Kidney (tissue), 13 donors: ENCODE measurements at regions not wholly inside any gene's neighbourhood (a gene's known extent, or its start where the extent isn't known, plus 50 kb on each side); places are given as distances from the start of the nearest gene placed in this dataset.

Experiments
- DNase-seq, 5 donors: peaks; one replicate each; pipeline ENCODE4 v3.0.0-alpha.2; 2013 to 2020
- FAIRE-seq: peaks from 2 replicates; lab custom pipeline; 2012; peaks lifted over from hg19 to GRCh38; lab: Jason Lieb, UNC
- H3K27ac ChIP-seq, 2 donors: one replicate each; pipeline ENCODE4 v1.7.0; 2013; ENCODE audit warnings: low read depth in 2 of 2, low read length in 2 of 2, inconsistent platforms in 1 of 2
- H3K27me3 ChIP-seq: one replicate; pipeline ENCODE4 v1.7.1; 2013; ENCODE audit warnings: low read length, inconsistent platforms; ENCODE audit not compliant: control insufficient read depth, insufficient read depth
- H3K36me3 ChIP-seq, 3 donors: one replicate each; pipeline versions ENCODE4 v1.7.0 to v1.7.1; 2013; ENCODE audit warnings: low read length in 3 of 3, control low read depth in 1 of 3, inconsistent platforms in 1 of 3; ENCODE audit not compliant: insufficient read depth in 3 of 3, control insufficient read depth in 2 of 3
- H3K4me1 ChIP-seq, 3 donors: one replicate each; pipeline versions ENCODE4 v1.7.0 to v1.7.1; 2013; ENCODE audit warnings: low read length in 3 of 3, inconsistent platforms in 1 of 3, low read depth in 1 of 3; ENCODE audit not compliant: control insufficient read depth in 2 of 3, insufficient read depth in 2 of 3
- H3K4me3 ChIP-seq, 3 donors: one replicate each; pipeline versions ENCODE4 v1.7.0 to v1.8.1; 2013; ENCODE audit warnings: low read length in 3 of 3, control low read depth in 1 of 3, inconsistent platforms in 1 of 3
- H3K9ac ChIP-seq, 3 donors: one replicate each; pipeline versions ENCODE4 v1.7.0 to v1.7.1; 2013; ENCODE audit warnings: low read length in 3 of 3, control low read depth in 1 of 3, inconsistent platforms in 1 of 3
- H3K9me3 ChIP-seq, 3 donors: one replicate each; pipeline versions ENCODE4 v1.7.0 to v1.7.1; 2013; ENCODE audit warnings: low read length in 3 of 3, control low read depth in 1 of 3, inconsistent platforms in 1 of 3; ENCODE audit not compliant: control insufficient read depth in 2 of 3, insufficient read depth in 1 of 3
- CTCF ChIP-seq: IDR thresholded peaks from 3 replicates; pipeline ENCODE4 v1.5.1; 2012; ENCODE audit warnings: mild to moderate bottlenecking, moderate library complexity, borderline replicate concordance; ENCODE audit not compliant: insufficient read depth; ENCODE audit errors: extremely low read depth
- intact Hi-C: fragments of 100-400 bp; cut with DNase I; formaldehyde crosslinking; loops from one replicate; pipeline ENCODE4 v1.11.1; 2022
- donor health status: control.
- donor health status: control.
- donor health status: control.
- donor health status: control.
- donor health status: control.
- donor health status: DM: yes; HTN: yes; CAD: no.
- donor health status: Normal renal cell carcinoma (clear cell type).

GRCh38 chr1:96538111-96538641 lies 183.4 kb upstream of the PTBP2 start:
- intact Hi-C loops, result no loop called here
- Histone ChIP-seq H3K4me3 (no peak overlapping the region), H3K27ac (no peak overlapping the region), H3K4me1 (no peaks in the 10 kb centered on the region), H3K9ac (no peak overlapping the region), H3K36me3 (no peaks in the 10 kb centered on the region), H3K27me3 (no peaks in the 10 kb centered on the region), H3K9me3 (no peaks in the 10 kb centered on the region)
- FAIRE-seq, result no peak
- DNase-seq, result peak in 1 of 5 donors; percentile 43
- no peak for TF ChIP-seq CTCF

GRCh38 chr1:96538883-96539282 lies 182.7 kb upstream of the PTBP2 start:
- Histone ChIP-seq H3K27ac (no peak overlapping the region), H3K9ac (no peak overlapping the region), H3K9me3 (no peaks in the 10 kb centered on the region), H3K4me1 (no peaks in the 10 kb centered on the region), H3K36me3 (no peaks in the 10 kb centered on the region), H3K4me3 (no peak overlapping the region), H3K27me3 (no peaks in the 10 kb centered on the region)
- no peak for TF ChIP-seq CTCF
- no peak for FAIRE-seq
- DNase-seq, result peak in 3 of 5 donors; percentile 30 to 84 (median 78)
- intact Hi-C loops, result no loop called here

- Histone ChIP-seq H3K4me3 (no peak overlapping the region), H3K4me1 (no peaks in the 10 kb centered on the region), H3K9me3 (no peaks in the 10 kb centered on the region), H3K27me3 (no peaks in the 10 kb centered on the region), H3K36me3 (no peaks in the 10 kb centered on the region), H3K9ac (no peak overlapping the region), H3K27ac (no peak overlapping the region)
- intact Hi-C loops, result no loop called here
- FAIRE-seq (no peak), DNase-seq (no peak)
- no peak for TF ChIP-seq CTCF
These were observed 180.1 kb upstream of the PTBP2 start for GRCh38 chr1:96541491-96541890.
